Tibial artery (tissue), 4 donors: ENCODE measurements at regions not wholly inside any gene's neighbourhood (a gene's known extent, or its start where the extent isn't known, plus 50 kb on each side); places are given as distances from the start of the nearest gene placed in this dataset.

Experiments used
- DNase-seq, 2 donors: peaks; one replicate each; pipeline ENCODE4 v3.0.0-alpha.2; 2019
- H3K27ac ChIP-seq, 2 donors: fragments of 200-600 bp; sonication (generic) in 1 of 2; 1 replicate in 1 of 2; 2 replicates in 1 of 2; pipeline ENCODE4 v1.5.1; 2018 to 2019; ENCODE audit warnings: mild to moderate bottlenecking in 1 of 2
- H3K27me3 ChIP-seq, 2 donors: fragments of 200-600 bp; sonication (generic) in 1 of 2; one replicate each; pipeline versions ENCODE4 v1.5.1 to v1.6.0; 2016 to 2019
- H3K36me3 ChIP-seq, 3 donors: fragments of 200-600 bp; sonication (generic) in 2 of 3; one replicate each; pipeline ENCODE4 v1.5.1; 2016 to 2019; ENCODE audit warnings: mild to moderate bottlenecking in 2 of 3
- H3K4me1 ChIP-seq, 4 donors: fragments of 200-600 bp; sonication (generic) in 2 of 4; 1 replicate in 3 of 4; 2 replicates in 1 of 4; pipeline ENCODE4 v1.5.1; 2016 to 2019
- H3K4me3 ChIP-seq, 2 donors: fragments of 200-600 bp; sonication (generic) in 1 of 2; 1 replicate in 1 of 2; 2 replicates in 1 of 2; pipeline ENCODE4 v1.5.1; 2018 to 2019; ENCODE audit warnings: mild to moderate bottlenecking in 2 of 2
- H3K9me3 ChIP-seq, 3 donors: fragments of 200-600 bp; sonication (generic) in 1 of 3; one replicate each; pipeline ENCODE4 v1.5.1; 2016 to 2019
- intact Hi-C: fragments of 100-400 bp; cut with DNase I; formaldehyde crosslinking; loops from one replicate; pipeline ENCODE4 v1.15.0; 2023; ENCODE audit warnings: low total_unique reads
- TF ChIP-seq, protein P1 (sequence below), 2 experiments: fragments of 200-600 bp in 1 of 2; fragments of 450-650 bp in 1 of 2; IDR thresholded peaks; one replicate each; pipeline ENCODE4 v1.5.1; 2017 to 2019; ENCODE audit warnings: antibody characterized with exemption in 2 of 2, mild to moderate bottlenecking in 1 of 2, moderate library complexity in 1 of 2

DNA sequence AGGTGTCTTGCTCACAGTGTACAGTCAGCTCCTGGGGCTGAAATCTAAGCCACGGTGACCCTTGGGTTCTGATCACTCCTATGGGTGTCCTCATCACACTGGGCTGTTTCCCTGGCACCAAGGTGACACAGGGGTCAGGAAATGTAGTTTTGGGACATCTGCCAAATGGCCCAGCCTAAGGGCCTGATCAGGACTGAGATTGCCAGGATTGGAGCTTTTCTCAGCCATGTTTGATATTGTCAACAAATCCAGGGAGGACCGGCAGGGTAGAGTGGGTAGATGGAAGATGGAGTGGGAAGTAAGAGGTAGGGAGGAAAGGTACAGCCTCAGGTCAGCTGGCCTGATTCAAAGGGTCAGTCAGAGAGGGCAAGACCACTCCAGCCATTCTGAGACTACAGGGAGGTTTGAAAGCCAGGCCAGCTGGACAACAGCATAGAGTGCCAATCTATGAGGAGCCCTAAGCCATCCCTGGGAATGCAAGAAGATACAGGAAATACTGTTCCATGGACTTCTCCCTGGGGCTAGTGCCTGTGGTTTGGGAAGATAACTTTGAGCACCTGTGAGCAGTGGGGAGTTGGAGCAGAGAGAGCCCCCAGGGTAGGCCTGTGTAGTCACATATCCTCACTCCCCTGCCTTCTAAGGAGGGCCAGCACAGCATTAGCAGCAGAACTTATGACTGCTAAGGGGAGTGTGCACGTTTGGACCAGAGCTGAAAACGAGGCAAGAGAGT, 377.3 kb upstream of the ZMIZ1 start:
- Histone ChIP-seq H3K27ac (peak overlapping the region; percentile 48 to 76), H3K27me3 (no peaks in the 10 kb centered on the region), H3K36me3 (no peaks in the 10 kb centered on the region), H3K4me1 (peaks cover 0 to 44% (median 24%) of the 10 kb centered on the region in 4 donors), H3K9me3 (no peaks in the 10 kb centered on the region), H3K4me3 (no peak overlapping the region)
- intact Hi-C loops, result loop anchor here (10.0 kb wide), 1 partner anchor 113 kb away; no protein-coding TSS in a partner anchor
- no peak for DNase-seq
- TF ChIP-seq, protein P1, sequence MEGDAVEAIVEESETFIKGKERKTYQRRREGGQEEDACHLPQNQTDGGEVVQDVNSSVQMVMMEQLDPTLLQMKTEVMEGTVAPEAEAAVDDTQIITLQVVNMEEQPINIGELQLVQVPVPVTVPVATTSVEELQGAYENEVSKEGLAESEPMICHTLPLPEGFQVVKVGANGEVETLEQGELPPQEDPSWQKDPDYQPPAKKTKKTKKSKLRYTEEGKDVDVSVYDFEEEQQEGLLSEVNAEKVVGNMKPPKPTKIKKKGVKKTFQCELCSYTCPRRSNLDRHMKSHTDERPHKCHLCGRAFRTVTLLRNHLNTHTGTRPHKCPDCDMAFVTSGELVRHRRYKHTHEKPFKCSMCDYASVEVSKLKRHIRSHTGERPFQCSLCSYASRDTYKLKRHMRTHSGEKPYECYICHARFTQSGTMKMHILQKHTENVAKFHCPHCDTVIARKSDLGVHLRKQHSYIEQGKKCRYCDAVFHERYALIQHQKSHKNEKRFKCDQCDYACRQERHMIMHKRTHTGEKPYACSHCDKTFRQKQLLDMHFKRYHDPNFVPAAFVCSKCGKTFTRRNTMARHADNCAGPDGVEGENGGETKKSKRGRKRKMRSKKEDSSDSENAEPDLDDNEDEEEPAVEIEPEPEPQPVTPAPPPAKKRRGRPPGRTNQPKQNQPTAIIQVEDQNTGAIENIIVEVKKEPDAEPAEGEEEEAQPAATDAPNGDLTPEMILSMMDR (IDR thresholded peaks at IDR 0.05), result no peak

DNA sequence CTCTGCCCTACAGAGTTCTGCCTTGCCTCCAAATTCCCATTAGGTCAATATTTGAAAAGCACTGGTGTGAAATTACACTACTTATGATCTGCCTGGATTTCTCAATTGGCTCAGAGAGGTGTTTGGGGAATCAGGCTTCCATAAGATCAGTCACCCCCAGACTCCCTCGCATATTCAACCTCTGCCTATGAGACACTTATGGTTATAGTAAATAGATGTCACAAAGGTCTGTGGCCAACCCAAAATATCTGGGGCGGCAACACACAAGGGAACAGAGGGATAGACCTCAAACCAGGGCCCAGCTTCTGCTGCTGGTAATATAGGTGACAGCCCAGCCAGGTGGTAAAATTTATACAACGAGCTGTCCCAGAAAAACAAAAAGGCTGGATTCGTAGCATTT, 376.7 kb upstream of the ZMIZ1 start:
- TF ChIP-seq, protein P1 (IDR thresholded peaks at IDR 0.05), result no peak
- DNase-seq, result no peak
- Histone ChIP-seq H3K4me3 (no peak overlapping the region), H3K27ac (peak overlapping the region in 1 of 2 donors; percentile 48), H3K36me3 (no peaks in the 10 kb centered on the region), H3K4me1 (peaks cover 0 to 49% (median 28%) of the 10 kb centered on the region in 4 donors), H3K27me3 (no peaks in the 10 kb centered on the region), H3K9me3 (no peaks in the 10 kb centered on the region)
- intact Hi-C loops, result loop anchor here (10.0 kb wide), 1 partner anchor 113 kb away; no protein-coding TSS in a partner anchor

DNA sequence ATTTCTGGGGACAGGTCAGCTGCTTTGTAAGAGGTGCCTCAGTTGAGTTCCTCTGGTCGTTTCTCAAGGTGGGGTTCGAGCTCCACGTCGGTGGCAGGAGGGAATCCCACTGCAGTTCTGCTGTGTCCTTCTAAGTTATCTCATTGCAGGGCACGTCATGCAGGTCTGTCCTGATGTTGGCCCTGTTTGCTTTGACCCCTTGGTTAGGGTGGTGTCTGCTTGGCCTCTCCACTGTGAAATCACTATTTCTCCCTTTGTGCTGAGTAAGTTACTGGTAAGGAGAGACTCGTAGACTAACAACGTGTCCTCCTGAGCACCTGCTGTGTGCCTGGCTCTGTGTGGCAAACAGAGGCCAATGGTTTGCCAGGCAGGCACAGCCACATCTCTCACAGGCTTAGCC, 372.9 kb upstream of the ZMIZ1 start:
- H3K27ac ChIP-seq, result no peak overlapping the region
- peaks cover 0 to 21% (median 13%) of the 10 kb centered on the region in 4 donors for H3K4me1 ChIP-seq
- TF ChIP-seq, protein P1 (IDR thresholded peaks at IDR 0.05), result no peak
- no peaks in the 10 kb centered on the region for H3K27me3 ChIP-seq
- DNase-seq, result no peak
- no peaks in the 10 kb centered on the region for H3K36me3 ChIP-seq
- H3K9me3 ChIP-seq, result no peaks in the 10 kb centered on the region
- H3K4me3 ChIP-seq, result no peak overlapping the region
- intact Hi-C loops, result loop anchor here (10.0 kb wide), 1 partner anchor 109 kb away; no protein-coding TSS in a partner anchor

DNA sequence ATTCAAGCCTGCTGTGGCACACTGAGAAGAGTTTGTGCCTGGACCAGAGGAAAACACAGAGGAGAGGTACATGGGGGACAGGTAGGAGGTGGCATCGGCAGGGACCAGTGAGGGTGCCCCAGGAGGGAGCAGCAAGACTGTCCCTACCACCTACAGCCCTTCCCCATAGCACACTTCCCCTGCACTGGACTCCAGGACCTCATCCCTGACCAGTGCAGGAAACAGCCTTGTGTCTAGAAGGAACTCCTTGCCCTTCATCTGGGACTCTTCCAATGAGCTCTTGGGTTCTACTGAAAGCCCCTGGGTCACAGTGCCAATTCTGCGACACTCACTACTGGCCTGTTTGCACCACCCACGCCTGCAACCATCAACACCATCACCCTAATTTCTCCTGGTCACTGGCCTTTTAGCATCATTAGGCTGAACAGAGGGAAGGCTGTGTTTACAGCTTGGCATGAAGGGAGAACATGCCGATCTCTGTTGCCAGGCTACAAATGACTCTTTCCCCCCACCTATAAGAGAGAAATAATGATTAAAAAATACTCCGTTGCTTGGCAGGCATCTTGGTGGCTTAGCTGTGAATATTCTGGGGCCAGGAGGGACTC, 371.9 kb upstream of the ZMIZ1 start:
- intact Hi-C loops, result loop anchor here (10.0 kb wide), 1 partner anchor 108 kb away; no protein-coding TSS in a partner anchor
- TF ChIP-seq, protein P1 (IDR thresholded peaks at IDR 0.05), result no peak
- no peak overlapping the region for H3K4me3 ChIP-seq
- no peaks in the 10 kb centered on the region for H3K27me3 ChIP-seq
- no peaks in the 10 kb centered on the region for H3K9me3 ChIP-seq
- DNase-seq, result no peak
- peaks cover 0 to 12% (median 8%) of the 10 kb centered on the region in 4 donors for H3K4me1 ChIP-seq
- H3K27ac ChIP-seq, result peak overlapping the region in 1 of 2 donors; percentile 49
- no peaks in the 10 kb centered on the region for H3K36me3 ChIP-seq

DNA sequence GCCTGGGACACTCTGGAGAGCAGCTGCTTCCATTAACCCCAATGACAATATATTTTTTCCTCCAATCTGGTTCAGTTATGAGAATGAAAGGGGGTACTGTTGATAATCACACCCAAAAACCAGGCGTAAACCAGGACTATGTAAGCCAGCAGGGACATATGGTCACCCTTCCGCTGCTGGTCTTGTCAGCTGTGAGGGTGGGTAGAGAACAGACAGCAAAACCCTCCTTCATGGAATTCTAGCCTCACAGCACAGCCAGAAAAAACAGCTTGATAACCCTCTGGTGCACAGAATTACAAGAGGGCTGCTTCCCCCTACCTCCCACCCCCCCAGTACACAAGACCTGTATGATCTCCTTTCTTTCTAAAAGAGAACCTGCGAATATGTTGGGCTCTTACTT, 368.8 kb upstream of the ZMIZ1 start:
- Histone ChIP-seq H3K27ac (no peak overlapping the region), H3K4me3 (no peak overlapping the region), H3K36me3 (no peaks in the 10 kb centered on the region), H3K9me3 (no peaks in the 10 kb centered on the region), H3K27me3 (no peaks in the 10 kb centered on the region), H3K4me1 (peaks cover 0 to 12% (median 8%) of the 10 kb centered on the region in 4 donors)
- TF ChIP-seq, protein P1 (IDR thresholded peaks at IDR 0.05), result no peak
- intact Hi-C loops, result loop anchor here (10.0 kb wide), 1 partner anchor 105 kb away; no protein-coding TSS in a partner anchor
- DNase-seq, result no peak
